ENCODE measurements at regions not wholly inside any gene's neighbourhood (a gene's known extent, or its start where the extent isn't known, plus 50 kb on each side); places are given as distances from the start of the nearest gene placed in this dataset.
"Not testable (repeated sequence)": the region's sequence is repeated elsewhere in the genome, so short reads cannot be mapped to it uniquely, and the experiment has no call there.

- TF ChIP-seq CTCF, POLR2A (IDR thresholded peaks at IDR 0.05): not testable (repeated sequence)
Observed at GRCh38 chr16:33643270-33643669, 183.9 kb downstream of the TP53TG3F start.
